CD4-positive, alpha-beta T cell treated with Interleukin-10 for 1 hour (primary cell): ENCODE measurements at regions not wholly inside any gene's neighbourhood (a gene's known extent, or its start where the extent isn't known, plus 50 kb on each side); places are given as distances from the start of the nearest gene placed in this dataset.

ENCODE experiments used
- DNase-seq: peaks from one replicate; pipeline ENCODE4 v3.0.0-alpha.2; 2020

DNA sequence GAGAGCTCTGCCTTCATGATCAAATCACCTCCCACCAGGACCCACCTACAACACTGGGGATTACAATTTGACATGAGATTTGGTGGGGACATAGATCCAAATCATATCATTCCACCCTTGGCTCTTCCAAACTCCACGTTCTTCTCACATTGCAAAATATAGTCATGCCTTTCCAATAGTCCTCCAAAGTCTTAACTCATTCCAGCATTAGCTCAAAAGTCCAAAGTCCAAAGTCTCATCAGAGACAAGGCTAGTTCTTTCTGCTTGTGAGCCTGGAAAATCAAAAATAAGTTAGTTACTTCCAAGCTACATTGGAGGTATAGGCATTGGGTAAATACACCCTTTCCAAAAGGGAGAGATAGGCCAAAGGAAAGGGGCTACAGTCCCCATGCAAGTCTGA, 186.9 kb upstream of the PAPPA start:
- no peak for DNase-seq

- DNase-seq, result no peak
Observed at GRCh38 chr9:115969096-115969495, 184.5 kb upstream of the PAPPA start.

- DNase-seq, result no peak
Observed at GRCh38 chr9:115972362-115972761, 181.2 kb upstream of the PAPPA start.

- DNase-seq, result no peak
Observed at GRCh38 chr9:115972843-115973595, 180.6 kb upstream of the PAPPA start.

DNA sequence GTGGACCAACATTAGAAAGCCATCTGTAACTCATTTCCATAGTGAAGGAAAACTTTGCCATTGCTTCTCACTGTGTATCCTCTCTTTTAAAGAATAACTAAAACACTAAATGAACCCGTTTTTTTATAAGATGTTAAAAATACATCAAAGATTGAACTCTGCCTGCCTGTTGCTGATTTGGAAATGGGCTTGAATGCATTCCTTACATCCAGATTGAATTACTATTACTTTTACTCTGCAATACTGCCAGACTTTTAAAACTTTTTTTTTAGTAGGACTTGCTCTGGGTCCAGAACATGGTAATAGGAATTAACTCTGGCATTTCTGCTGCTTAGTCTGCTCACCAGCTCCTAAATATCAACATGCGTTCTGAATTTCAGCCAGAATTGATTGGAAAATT, 176.8 kb upstream of the PAPPA start:
- no peak for DNase-seq

DNA sequence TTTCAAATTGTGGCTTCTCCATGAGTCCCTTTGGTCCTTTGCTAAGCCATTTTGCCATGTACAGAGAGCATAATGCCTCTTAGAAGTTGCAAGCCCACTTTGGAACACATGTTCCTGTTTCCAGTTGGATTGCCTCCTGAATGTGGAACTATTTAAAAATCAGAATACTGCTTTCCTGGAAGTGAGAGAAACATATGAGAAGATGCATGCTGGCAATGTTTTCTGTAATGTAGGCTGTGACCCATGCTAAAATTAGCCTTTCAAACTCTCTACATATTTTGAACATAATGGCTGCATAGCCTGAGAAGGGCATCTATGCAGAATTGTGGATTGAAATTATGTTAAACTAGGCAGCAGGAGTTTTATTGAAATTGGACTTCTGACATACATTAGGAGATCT, 175.5 kb upstream of the PAPPA start:
- DNase-seq, result no peak

DNA sequence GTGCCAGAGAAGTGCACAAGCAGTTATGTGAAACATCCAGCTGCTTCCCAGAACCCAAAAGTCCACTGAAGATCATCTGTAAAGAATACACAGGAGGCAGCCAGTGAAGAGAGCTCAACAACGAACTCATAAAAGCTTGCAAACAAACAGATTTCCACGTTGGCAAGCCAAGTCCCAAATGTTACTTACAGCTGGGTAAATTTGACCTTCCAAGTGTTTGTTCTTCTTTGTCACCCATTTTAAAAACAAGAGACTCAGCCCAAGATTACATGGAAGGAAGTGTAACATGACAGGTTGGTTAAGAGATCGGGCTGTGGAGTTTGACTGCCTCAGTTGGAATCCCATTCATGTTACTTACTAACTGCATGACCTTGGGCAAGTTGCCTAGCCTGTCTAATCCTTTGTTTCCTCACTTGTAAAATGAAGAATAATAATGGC, 174.9 kb upstream of the PAPPA start:
- DNase-seq, result no peak

GRCh38 chr9:115980054-115980453, 173.5 kb upstream of the PAPPA start:
- no peak for DNase-seq

- DNase-seq, result no peak
Observed at GRCh38 chr9:115980502-115980901, 173.1 kb upstream of the PAPPA start.

DNA sequence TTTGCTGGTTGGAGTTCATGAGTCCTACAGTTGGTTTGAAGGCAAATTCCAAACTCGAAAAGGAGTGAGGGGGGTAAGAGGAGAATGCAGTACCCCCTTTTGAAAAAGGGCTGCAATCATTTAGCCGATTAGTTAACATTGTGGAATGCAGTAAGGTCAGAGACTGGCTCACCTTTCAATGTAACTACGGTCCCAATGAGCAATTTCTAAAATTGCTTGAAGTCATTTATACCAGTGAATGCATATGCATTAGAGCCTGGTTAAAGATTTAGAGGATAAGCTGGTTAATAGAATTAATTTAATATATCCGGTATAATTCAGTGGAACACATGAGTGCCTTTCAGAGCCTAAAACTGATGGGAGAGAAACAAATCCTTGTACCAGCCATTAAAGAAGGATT, 172.6 kb upstream of the PAPPA start:
- DNase-seq, result no peak

DNA sequence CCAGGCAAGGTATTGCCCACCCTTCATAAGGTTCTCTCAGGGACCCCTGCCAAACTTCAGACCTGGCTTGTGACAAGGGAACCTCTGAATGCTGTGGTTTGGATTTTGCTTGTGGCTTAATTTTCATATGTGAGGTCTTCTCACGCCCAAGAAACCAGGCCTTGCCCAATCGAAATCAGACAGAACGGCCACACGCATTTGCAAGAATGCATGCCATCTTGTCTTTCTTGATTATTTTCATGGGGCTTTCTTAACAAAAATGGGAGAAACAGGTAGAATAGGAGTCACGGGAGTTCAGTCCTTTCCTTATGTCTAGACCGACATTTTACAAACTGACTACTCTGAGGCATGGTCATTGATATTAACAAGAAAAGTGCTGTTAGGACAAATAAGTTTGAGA, 170.2 kb upstream of the PAPPA start:
- DNase-seq, result no peak

- DNase-seq, result no peak
Observed at GRCh38 chr9:115985657-115986056, 167.9 kb upstream of the PAPPA start.

- DNase-seq, result no peak
Observed at GRCh38 chr9:115986508-115986907, 167.1 kb upstream of the PAPPA start.

DNA sequence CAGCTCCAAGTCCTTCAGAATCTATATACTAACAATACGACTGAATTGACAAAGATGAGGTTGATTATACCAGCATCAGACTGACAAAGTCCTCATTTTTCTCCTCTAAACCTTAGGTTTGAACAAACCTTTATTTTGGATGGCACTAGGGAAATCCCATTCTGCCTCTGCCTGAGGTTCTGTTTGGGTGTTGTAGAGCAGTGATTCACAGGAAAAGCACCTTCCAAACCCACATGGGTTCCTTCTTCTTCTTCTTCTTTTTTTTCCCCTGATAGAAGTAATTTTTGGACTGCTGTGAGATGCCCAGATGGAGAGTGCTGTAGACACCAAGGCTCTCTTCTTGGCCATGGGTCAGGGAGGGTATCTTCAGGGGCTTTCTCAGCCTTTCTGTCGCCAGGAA, 164.9 kb upstream of the PAPPA start:
- DNase-seq, result no peak

- DNase-seq, result no peak
Observed at GRCh38 chr9:115989831-115990230, 163.8 kb upstream of the PAPPA start.

GRCh38 chr9:115992834-115993233, 160.8 kb upstream of the PAPPA start:
- DNase-seq, result no peak

- DNase-seq, result no peak
Observed at GRCh38 chr9:115997923-115998322, 155.7 kb upstream of the PAPPA start.

GRCh38 chr9:115998666-115999065, 154.9 kb upstream of the PAPPA start:
- DNase-seq, result no peak

DNA sequence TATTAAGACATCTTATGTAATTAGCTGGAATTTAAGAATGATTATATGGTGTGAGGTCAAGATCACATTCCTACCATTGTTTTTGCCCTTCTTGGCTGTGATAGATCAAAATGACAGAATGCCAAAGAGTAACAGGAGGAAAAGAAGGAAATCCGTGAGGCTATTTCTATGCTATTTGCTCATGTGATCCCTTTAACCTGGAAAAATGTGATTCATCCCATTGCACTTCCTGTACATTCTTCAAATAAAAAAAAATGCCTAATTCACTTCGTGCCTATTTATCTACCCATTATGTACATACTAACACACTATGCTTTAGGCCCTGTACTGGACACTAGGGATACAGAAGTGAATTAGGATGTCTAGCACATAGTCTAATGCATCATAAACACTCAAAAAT, 154.1 kb upstream of the PAPPA start:
- no peak for DNase-seq

DNA sequence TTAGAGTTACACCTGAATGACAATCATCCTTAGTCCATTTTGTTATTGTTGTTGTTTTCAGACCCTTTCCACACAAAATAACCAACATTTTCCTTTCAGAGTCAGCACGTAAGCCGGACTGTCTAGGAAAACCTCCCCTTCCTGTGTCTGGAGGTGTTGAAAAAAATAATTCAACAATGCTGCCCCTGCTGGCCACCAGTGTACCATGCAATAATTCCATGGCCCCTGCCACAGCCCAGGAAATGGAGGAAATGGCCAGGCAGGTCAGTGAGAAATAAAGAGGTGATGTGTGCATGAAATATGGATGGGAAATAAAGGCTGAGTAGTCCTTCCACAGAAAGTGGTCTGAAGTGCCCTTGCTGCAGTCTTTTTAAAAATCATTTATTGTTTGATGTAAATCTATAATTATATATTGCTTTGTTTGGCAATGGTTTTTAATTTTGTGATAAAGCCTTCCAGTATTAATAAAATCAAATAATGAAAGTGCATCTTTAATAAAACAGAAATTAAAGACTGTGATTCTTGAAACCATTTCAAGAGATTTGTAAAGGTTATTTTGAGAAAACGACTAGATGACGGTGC, 152.8 kb upstream of the PAPPA start:
- no peak for DNase-seq

- DNase-seq, result no peak
Observed at GRCh38 chr9:116002181-116002580, 151.4 kb upstream of the PAPPA start.

DNA sequence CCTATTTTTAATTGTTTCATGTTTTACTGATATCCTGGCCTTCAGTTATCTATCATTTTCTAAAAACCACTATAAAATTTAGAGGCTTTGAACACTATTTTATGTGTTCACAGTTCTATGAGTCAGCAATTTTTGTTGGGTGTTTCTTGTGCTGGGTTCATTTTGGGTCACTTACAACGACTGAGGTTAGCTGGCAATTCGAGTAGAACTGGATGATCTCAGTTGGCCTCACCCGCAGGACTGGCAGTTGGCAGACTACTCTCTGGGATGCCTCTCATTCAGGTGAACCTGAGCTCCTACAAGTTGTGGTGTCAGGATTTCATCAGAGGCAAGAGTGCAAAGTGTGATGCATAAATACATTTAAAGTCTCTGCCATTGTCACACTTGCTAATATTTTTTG, 151.0 kb upstream of the PAPPA start:
- no peak for DNase-seq

DNA sequence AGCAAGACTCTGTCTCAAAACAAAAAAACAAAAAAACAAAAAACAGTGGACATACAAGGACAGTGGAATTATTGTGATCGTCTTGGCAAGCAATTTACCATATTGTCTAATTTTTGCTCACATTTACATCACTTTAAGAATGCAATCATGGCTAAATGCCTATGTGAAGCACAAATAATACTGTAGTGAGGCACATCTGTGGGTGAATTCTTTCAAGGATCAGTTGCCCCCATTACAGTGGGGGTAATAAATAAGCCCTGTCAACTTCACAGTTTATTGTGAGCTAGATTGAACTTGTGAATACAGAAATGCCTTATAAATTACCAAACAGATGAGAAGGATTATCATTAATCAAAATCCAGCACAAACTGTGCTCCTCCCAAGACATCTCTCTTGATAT, 150.2 kb upstream of the PAPPA start:
- DNase-seq, result no peak

DNA sequence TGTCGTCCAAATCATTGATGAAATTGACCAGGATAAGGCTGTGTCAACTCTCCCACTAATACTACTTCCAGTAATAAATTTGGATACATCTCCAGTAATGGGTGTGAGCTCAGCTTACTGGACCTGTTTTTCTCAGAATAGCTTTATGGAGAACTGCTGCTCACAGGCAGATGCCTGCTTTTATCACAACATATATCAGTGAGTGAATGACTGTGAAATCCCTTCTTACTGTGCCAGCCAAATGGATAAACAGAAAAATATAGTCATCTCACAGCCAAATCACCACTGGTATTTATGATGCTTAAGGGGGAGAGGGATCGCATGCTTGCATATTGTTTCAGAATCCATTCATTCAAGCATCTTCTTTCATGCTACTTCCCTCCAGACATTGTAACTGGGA, 148.4 kb upstream of the PAPPA start:
- no peak for DNase-seq

DNA sequence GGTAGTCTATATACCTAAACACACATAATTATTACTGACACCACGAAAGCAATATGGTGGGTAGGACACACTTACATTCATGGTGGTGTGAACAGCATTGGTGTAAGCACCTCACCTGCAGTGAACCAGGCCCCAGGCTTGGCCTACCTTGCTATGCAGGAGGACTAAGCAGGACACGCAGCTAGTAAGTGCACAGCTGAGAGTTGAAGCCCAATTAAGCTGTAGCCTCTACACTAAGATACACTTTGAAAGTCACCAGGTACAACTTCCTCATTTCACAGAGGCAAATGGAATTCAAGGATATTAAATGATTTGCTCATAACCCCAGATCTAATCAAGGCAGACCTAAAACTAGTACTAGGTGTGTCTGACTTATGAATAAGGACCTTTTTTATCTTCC, 145.8 kb upstream of the PAPPA start:
- DNase-seq, result no peak
